Hindlimb muscle (tissue), 1 donor: ENCODE measurements at regions not wholly inside any gene's neighbourhood (a gene's known extent, or its start where the extent isn't known, plus 50 kb on each side); places are given as distances from the start of the nearest gene placed in this dataset.

ENCODE experiments used
- DNase-seq: peaks from one replicate; pipeline ENCODE4 v3.0.0-alpha.2; 2013

DNA sequence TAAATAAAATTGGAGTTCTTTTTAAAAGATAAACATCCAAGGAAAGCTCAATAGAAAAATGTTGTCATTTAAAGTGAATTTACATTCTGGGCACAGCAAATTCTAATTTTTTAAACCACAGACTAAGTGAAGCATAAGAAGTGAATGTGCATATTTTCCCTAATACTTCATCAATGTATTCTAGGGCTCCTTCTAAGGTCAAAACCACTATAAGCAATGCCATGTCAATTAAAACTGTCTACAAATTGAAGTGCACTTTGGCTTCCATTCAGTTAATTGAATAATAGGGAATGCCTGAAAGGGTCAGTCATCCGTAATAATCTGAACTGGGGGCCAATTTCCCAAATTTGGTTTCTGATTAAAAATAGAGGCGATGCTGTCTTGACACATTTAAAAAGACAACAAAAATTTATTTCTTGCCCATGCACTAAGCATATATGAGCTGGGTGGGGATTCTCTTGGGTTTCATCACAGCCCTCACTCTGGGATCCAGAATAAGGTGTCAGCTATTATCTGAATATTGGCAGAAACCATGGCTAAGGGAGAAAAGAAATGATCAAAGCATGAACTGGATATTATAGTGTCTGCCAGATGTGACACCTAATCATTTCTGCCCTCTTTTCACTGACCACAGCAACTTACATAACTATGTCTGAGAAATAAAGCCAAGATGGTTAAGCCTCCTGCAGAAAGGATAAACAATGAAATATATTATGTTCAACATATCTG, 660.6 kb upstream of the B3GALT2 start:
- DNase-seq, result no peak

DNA sequence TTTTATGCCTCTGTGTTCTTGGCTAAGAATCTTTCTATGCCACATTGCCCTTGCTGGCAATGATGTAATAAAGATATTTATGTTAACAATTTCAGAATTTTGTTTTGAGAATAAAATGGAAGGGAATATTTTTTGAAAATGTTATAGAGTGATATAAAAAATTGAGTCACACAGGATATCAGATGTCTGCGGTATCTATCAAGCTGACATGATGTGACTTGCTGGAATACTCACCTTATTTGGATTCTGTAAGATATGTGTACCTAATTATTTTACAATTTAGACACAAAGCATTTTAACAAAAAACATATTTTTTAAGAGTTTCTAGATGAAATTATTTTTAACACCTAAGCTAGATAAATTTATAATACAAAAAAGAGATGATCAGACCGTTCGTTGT, 660.0 kb upstream of the B3GALT2 start:
- DNase-seq, result no peak

DNA sequence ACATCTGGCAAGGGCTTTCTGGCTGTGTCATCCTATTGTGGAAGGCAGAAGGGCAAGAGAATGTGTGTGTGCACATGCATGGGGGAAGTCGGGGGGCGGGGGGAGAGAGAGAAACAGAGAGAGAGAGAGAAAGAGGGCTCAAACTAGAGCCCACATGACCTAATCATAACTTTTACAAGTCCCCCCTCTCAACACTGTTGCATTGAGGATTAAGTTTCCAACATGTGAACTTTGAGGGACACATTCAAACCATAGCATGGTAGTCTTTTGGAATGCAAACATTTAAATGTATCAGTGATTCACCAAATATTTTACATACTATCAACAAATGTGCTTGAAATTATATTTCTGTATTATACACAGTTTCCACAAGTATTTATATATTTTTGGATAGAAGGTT, 655.4 kb upstream of the B3GALT2 start:
- no peak for DNase-seq

DNA sequence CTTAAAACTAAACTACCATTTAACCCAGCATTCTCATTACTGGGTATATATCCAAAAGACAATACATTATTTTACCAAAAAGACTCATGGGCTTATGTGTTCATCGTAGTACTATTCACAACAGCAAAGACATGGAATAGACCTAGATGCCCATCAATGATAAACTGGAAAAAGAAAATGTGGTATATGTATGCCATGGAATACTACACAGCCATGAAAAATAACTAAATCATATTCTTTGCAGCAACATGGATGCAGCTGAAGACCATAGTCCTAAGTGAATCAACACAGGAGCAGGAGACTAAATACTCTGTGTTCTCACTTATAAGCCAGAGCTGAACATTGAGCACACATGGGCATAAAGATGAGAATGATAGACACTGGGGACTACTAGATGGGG, 645.1 kb upstream of the B3GALT2 start:
- DNase-seq, result no peak

DNA sequence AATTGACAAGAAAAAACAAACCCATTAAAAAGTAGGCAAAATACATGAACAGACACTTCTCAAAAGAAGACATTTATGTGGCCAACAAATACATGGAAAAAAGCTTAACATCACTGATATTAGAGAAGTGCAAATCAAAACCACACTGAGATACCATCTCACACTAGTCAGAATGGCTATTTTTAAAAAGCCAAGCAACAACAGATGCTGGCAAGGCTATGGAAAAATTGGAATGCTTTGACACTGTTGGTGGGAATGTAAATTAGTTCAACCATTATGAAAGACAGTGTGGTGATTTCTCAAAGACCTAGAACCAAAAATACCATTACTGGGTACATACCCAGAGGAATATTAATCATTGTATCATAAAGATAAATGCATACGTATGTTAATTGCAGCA, 641.1 kb upstream of the B3GALT2 start:
- DNase-seq, result no peak

DNA sequence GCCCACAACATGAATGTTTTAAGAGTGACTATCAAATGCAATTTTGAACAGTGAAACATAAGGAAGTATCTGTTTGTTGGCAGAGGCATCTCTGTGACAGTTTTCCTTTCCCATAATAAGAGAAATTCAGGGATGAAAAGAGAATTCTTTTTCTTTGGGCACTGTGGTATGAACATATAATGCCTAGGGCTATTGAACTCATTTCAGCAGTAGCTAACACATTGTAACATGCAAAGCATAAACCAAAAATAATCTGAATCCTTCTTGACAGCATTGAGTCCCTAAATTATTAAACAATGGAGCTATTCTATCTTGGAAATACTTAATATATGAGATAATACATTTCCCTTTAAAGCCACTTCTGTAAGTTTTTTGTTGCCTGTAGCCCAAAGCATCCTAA, 633.0 kb upstream of the B3GALT2 start:
- no peak for DNase-seq

DNA sequence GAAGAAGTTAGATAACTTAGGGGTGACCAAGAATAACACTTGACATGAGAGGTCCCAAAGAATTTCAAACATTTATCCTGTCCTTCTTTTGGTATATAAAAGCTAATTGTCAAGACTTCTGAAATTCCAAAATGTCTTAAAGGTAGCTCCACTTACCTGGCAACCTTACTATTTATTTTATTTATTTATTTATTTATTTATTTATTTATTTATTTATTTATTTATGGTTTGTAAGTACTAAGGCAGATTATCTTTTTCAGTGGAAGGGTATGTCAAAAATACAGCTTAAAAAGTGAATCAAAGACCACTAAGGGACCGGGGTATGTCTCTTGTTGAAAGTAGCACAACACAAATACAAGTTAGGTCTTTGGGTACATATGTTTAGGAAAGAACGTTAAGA, 620.8 kb upstream of the B3GALT2 start:
- no peak for DNase-seq

DNA sequence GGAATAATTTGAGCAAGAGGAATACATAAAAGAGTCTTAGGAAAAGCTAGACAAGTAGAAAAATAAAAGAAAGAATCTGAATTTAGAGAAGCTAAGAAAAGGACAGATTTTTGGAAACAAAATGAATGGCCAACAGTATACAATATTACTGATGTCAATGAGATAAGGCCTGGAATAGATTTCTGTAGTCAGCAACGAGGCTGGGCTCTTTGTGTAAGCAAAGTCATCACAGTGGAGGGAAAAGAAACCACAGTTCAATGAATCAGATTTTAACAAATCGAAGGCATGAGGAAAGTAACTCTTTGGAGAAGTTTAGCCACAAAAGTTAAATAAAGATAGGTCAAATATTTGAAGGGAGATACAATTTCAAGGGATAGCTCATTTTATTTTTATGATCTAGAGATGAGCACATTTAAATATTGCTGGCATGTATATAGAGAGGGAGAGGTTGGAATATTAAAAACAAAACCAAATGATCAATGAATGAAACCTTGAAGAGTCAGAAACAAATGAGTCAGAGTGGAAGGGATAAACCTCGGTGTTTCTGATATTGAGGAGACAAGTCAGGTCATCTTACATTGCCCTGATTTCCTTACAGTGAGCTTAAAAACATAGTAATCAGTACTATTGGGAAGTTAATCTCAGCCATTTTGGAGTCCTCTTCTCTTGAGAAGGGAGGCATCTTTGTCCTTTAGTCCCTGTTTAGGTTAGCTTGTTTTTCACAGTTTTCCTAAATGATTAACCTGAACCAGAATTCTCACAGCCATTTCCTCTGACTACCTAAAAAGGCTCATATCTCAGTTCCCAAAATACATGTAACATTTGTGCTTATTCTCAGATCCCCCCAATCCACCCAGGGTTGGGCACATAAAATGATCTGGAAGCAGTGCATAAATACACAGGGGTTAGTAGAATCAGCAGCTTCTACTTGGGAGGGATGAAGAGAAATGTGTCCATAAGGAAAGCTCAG, 620.0 kb upstream of the B3GALT2 start:
- no peak for DNase-seq

DNA sequence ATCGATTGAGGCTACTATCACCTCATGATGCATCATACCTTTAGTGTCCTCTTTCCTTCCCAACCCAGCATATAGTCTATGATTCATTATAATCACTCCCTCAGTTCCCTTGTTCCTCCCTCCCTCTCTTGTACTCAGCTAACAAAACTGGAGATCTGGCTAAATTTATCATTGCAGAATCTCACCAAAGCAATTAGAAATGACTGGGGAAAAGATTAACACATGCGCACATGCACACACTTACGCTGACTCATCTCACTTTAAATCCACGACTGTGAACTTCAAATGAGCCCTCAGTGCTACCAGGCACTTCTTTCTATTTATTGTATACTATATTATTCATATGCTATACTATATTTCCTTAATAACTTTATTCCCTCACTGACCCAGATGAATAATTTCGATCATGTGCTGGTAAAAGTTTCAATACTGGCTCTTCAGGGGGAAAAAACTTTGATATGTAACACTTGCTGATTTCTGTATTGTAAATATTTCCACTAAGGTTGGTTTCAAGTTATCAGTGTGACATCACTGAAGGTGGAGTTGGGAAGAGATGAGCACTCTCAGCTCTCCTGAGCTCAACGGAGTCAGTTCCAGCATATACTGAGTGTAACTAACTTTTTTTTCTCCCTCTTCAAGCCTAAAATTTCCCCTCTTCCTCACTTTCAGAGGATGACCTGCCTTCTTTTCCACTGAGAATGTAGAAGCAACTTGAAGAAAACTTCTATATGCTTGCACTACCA, 613.7 kb upstream of the B3GALT2 start:
- no peak for DNase-seq

DNA sequence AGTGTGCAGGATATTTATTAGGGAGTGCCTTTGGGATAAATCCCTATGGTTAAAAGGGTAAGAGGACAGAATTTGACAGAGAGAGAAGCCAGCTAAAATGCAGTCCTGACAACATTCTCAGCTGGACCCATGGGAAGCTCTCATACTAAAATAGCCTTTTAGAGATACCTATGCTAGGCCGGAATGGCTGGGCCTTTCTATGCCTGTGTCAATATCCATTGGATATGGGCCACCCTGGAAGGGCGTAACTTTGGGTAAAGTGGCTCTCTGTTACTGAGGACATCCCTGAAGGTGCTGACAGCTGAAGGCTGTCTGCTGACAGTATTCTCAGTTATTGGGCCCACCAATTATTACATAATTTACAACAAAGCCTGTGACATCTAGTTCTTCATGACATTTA, 613.0 kb upstream of the B3GALT2 start:
- no peak for DNase-seq

DNA sequence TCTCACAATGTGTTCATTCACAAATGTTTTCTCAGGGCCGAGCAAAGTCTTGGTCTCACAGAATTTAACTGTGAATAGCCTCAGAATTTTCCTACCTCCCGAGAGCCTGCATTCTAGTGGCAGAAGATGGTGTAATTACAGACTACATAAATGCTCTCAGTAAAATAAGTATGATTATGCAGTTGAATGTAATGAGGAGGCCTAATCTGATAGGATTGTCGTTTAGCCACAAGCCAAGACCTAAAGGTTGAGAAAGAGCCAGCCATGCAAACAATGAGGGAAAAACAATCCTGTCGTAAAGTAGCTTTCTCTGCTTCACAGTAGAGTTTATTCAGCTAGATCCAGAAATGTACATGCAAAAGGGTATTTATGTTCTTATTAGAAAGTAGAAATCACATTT, 607.8 kb upstream of the B3GALT2 start:
- no peak for DNase-seq

DNA sequence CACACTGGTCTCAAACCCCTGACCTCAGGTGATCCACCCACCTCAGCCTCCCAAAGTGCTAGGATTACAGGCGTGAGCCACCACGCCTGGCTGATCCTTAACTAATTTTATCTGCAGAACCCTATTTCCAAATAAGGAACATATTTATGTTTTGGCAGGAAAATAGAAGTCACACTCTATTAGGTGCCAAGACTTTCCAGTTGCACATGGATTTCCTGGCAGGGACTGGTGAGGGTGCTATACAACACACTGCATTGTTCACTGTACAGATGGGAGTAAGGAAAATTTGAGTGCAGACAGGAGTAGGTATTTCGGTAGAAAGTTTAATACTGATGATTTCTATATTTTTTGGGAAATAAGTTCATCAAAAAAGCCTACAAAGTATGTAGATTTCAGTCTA, 605.3 kb upstream of the B3GALT2 start:
- peak; percentile 2 for DNase-seq

DNA sequence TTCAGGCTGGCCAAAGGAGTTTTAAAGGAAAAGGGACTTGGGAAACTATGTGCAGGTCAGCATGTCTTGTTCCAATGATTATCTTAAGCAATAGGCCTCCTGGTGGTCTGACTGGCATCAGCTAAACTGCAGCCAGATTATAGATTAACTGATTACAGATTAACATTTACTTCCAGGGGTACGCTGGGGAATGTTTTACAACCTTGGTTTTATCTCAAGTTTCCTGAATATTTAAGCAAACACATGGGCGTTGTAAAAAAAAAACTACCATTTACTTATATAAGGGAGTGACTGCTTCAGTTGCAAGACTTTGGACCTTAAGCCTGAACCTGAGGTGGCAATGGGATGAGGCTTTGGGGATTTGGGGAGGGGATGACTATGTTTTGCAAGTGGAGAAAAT, 600.6 kb upstream of the B3GALT2 start:
- no peak for DNase-seq

DNA sequence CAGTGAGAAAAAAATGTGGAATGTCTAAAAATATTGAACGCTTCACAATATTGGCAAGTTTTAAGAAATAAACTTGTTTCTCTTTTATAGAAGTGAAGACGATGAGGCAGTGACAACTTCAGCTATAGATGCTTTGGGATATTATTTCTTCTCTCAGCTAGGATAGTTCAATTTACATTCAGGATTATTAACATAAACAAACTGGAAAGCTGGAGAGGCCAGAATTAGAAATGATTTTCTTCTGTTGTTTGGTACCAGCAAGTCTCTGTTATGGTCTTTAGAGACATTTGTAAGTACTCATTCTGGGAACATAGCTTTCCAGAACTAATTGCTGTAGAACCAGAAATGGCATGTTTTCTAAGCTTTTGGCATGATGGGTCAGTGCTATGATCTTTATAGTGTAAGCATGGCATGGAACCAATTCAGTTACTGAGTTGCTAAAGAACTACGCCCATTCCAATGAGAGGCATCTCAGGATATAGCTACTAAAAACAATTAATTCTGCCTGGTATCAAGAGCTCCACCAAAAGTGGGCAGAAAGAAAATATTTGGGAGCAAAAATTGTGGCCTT, 599.5 kb upstream of the B3GALT2 start:
- no peak for DNase-seq

DNA sequence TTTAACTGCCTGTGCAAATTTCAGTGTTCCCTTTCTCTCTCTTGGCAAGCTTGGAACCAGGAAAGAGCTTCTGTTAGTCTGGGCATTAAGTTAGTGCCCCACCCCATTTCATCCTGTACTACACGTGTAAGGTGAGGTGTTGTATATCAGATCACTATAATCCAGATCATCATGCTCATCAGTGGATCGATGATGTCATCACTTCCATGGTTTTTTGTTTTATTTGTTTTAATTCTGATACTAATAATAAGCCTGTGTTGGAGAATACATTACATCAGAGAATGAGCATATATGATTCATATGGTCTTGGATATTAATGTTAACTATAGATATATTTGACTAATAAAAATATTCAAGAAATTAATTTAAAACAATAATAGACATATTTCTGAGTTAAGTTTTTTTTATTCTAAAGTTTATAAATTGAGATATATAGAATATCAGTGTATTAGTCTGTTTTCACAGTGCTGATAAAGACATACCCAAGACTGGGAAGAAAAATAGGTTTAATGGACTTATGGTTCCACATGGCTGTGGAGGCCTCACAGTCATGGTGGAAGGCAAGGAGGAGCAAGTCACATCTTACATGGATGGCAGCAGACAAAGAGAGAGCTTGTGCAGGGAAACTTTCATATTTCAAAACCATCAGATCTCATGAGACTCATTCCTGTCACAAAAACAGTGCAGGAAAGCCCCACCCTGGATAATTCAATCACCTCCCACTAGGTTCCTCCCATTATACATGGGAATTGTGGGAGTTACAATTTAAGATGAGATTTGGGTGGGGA, 588.3 kb upstream of the B3GALT2 start:
- DNase-seq, result no peak

DNA sequence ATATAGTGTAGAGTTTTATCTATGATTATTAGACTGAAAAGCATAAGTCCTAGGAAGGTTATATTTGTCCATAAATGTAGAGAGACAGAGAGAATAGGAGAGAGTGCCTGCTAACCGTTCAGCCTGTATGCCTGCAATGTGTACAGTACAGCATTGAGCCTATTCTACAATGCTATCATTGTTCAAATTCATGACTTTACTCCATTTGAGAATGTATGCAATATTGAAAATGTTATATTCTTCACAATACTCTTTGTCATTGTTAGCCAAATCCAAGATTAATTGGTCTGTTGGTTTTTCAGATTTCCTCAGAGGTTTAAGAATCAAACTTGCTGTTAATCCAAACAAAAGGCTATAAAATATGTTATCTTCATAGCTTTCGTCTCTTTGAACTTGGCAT, 585.2 kb upstream of the B3GALT2 start:
- no peak for DNase-seq

DNA sequence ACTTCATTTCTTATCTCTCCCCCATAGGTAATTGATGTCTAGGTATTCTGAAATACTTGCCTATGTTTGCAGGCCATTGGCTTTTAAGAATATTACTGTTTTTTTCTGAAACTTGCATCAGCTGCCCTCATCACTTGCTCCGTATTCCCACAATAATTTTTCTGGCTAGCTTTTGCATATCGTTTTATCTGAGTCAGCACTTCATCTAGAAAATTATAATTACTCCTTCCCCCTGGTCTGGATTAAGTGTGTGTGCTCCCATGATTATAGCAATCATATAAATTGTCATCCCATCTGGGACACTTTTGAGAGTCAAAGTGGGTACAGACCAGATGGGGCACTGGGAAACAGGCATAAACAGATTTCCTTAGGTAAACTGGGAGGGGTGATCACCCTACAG, 583.2 kb upstream of the B3GALT2 start:
- DNase-seq, result no peak

DNA sequence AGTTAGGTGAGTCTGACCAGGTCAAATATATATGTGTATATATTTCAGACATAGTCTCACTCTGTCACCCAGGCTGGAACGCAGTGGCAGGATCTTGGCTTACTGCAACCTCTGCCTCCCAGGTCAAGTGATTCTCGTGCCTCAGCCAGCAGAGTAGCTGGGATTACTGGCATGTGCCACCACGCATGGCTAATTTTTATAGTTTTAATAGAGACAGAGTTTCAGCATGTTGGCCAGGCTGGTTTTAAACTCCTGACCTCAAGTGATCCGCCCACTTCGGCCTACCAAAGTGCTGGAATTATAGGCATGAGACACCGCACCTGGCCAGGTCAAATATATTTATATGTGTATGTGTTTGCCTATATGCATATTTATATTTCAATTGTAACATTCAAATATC, 581.5 kb upstream of the B3GALT2 start:
- DNase-seq, result no peak

DNA sequence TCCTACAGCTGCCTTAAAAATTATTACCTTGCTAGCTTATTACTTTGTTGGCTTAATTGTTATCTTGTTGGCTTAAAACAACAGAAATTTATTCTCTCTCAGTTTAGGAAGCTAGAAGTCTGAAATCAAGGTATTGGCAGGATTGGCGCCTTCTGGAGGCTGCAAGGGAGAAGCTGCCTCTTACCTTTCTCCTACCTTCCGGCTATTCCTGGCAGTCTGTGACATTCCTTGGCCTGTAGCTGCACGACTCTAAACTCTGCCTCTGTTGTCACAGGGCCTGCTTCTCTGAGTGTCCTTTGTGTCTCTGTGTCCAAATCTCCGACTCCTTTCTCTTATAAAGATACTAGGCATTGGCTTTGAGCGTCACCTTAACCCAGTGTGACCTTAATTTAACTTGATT, 579.9 kb upstream of the B3GALT2 start:
- no peak for DNase-seq

DNA sequence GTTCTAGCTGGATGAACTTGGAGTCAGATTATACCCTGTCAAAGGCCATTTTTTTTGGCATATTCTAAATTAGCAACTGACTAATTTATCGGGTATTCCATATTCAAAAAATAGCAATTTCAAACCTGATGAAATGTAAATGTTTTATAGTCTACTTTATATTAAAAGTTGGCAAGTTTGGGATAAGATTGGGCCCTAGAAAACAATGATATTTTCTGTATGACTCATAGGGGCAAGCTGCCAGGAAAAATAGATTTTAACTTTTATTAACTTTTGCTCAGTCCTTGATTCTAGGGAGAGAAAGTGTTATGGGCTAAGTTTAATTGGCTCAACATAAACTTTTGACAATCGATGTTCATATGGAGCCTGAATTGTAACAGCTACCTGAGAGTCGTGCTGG, 576.9 kb upstream of the B3GALT2 start:
- DNase-seq, result no peak

DNA sequence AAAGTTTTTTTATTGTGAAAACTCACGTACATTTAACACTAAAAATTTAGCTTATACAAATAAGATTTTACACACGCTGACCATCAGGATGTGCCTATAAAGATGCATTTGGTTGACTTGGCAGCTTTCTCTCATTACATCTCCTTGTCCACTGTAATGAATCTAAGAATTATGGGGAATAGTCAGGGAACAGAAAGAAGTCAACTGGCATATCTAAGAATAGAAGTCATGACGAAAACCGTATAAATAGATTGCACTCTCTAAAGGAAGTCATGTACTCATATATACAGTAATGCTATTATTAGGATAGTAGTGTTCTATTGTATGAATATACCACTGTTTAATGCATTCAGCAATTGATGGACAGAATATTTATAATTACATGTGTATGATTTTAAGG, 575.8 kb upstream of the B3GALT2 start:
- DNase-seq, result no peak

DNA sequence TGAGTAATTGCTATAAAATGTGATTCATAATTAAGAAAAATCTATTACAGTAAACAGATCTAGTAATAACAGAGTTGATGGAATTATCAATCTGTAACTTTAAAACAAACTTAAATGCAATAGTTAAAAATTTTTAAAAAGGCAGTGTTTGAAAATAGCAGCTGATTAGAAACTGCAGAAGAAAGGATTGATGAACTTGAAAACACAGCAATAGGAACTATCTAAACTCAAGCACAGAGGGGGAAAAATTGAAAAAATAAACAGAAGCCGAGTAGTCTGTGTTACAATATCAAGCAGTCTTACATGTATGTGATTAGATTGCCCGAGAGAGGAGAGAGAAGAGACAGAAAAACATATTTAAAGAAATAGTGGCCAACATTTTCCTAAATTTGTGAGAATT, 569.0 kb upstream of the B3GALT2 start:
- no peak for DNase-seq
